RCC 7860 (cell line): ENCODE measurements at regions not wholly inside any gene's neighbourhood (a gene's known extent, or its start where the extent isn't known, plus 50 kb on each side); places are given as distances from the start of the nearest gene placed in this dataset.

Experiments
- DNase-seq: peaks from one replicate; pipeline ENCODE4 v3.0.0-alpha.2; 2015; ENCODE audit warnings: low spot score
- FAIRE-seq: peaks from 2 replicates; lab custom pipeline; 2012; peaks lifted over from hg19 to GRCh38; lab: Jason Lieb, UNC

DNA sequence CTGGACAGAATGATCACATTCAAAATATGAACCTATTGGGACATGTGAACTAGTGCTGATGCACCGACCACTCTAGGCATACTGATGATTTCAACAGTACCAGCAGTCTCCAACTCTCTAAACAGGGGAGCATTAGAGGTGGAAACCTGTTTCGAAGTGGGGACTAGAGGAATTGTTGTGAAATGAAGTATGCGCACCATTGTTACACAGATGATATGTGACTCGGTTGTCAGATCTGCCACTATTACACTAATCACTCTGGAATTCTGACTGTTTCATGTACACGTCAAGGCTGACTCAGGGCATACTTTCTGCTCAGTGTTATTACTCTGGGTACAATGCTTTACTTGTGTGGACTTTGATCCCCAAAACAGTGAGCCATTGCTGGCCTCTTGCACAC, 198.2 kb upstream of the UBE2E2 start:
- DNase-seq (peak; percentile 91), FAIRE-seq (peak; percentile 84)

DNA sequence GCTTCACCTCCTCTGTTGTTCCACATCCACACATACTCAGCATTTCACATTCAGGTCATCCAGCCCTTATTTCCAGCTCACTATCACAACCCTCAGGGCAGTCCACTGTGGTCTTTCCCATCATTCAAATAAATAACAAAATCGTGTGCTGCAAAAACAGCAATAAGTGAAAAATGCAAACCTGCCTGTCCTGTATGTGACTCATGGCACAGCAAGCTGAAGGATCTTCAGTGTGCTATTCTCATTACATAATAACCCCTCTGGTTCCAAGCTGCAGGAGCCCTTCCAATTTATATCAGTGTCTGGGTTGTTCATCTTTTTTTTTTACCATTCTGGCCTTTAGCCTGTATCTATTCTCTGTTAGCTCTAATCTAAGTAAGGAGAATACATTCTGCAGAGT, 185.3 kb upstream of the UBE2E2 start:
- FAIRE-seq (no peak), DNase-seq (no peak)

DNA sequence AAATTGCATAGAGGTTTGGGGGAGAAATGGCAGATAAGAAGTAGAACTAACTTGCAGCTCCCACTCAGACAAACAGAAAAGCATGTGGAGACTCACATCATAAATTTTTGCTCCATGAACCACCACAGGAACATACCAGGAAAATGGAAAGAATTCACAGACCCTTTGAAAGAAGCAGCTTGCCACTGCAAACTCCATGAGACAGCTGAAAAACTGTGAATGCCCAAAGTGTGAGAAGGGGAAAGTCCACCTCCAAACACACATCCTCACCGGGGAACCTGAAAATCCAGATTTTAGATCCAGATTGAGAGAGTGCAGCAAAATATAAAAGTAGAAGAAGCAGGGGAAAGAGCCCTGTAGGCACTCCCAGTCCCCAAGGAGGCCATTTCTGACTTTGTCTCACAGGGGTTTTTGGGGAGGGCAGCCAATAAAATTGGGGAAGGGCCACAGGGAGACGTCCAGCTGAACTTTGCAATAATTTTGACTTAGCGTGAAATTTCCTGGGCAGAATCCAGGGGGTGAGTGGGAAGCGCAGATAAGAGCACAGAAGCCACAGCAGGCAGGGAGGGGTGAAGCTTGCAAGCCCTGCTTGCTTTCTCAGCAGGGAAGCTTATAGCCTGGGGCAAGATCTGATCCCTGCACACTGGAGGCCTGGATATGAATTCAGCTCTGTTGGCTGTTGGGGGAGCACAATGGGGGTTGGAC, 183.4 kb upstream of the UBE2E2 start:
- no peak for FAIRE-seq

DNA sequence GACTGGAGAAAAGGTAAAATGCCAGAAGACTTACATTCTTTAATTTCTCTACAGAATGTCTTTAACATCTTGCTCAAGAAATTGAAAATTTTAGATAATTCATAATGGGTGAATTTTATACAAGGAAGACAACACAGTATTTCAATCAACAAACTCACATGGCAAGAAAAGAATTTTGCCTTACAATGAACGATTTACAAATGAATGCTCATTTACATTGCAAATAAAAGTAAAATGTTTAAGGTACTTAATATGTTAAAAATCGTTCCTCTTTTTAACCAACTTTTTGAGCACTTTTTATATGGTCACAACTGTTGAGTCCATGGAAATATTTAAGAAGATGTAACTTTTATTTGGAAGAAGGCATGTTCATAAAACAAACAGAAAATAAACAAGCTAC, 174.8 kb upstream of the UBE2E2 start:
- no peak for FAIRE-seq
- no peak for DNase-seq

More for the DNA sequence above, 183.4 kb upstream of the UBE2E2 start:
- DNase-seq, result no peak

DNA sequence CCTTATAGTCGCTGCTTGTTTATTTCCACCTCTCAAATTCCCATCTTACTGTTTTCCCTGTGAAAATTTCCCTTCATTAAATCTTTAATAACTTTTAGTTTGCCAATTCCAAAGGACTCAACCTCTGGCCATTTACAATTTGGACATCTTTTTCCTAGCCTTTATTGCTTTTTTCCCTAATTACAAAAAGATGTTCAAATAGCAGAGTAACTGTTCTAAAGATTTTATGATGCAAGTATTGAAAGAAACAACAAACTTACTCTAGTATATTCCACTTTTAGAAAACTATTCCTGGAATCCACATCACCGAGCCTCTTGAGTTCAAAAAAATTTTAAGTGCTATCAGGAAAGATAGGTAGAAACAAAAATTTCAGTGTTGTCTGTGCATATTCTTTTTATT, 174.1 kb upstream of the UBE2E2 start:
- DNase-seq (no peak), FAIRE-seq (no peak)

DNA sequence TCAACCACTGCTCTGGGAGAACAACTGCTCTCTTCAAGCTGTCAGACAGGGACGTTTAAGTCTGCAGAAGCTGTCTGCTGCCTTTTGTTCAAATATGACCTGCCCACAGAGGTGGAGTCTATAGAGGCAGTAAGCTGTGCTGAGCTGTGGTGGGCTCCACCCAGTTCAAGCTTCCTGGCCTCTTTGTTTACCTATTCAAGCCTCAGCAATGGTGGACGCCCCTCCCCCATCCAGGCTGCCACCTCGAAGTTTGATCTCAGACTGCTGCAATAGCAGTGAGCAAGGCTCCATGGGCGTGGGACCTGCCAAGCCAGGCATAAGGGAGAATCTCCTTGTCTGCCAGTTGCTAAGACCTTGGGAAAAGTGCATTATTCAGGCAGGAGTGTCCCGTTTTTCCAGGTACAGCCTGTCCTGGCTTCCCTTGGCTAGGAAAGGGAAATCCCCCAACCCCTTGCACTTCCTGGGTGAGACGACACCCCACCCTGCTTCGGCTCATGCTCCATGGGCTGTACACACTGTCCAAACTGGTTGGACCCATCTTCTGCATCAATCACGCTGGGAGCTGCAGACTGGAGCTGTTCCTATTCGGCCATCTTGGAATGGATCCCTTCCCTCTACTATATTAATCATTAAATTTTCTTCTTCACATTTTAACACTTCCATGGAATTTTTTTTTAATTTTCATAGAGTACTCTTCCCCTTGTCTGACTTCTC, 167.0 kb upstream of the UBE2E2 start:
- no peak for FAIRE-seq
- DNase-seq, result no peak

DNA sequence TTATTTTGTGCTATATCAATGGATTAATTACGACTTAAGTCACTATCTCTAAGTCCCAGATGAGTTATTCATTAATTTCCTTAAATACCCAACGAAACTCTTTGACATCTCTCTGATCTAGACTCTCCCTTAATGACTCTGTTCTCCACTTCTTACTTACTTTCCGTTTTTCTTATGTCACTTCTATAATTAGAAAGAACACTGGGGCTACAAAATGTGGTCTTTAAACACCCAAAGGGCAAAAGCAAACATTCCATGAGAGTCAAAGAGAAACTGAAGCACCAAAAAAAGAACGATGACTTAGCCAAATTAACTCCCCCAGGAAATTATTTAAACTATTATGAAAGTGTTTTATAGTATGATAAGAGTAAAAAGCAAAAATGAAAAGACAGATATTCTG, 166.4 kb upstream of the UBE2E2 start:
- FAIRE-seq (no peak), DNase-seq (no peak)

DNA sequence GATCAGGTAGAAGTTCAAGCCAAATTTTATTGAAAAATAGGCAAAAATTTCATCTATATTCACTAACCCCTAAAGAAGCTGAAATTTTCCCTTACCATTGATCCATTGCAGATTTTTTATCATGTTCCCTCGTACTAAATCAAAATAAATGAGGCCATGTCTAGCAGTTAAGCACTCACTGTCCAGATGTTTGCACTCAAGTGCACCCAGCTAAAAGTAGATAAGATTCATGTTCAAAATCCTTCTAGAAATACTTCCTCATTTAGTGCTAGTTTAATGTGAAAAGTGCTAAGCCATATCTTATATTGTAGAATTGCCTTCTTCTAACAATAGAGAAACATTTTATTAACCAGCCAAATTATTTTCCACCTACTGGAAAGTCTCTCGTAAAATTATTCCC, 164.7 kb upstream of the UBE2E2 start:
- DNase-seq, result no peak
- no peak for FAIRE-seq

DNA sequence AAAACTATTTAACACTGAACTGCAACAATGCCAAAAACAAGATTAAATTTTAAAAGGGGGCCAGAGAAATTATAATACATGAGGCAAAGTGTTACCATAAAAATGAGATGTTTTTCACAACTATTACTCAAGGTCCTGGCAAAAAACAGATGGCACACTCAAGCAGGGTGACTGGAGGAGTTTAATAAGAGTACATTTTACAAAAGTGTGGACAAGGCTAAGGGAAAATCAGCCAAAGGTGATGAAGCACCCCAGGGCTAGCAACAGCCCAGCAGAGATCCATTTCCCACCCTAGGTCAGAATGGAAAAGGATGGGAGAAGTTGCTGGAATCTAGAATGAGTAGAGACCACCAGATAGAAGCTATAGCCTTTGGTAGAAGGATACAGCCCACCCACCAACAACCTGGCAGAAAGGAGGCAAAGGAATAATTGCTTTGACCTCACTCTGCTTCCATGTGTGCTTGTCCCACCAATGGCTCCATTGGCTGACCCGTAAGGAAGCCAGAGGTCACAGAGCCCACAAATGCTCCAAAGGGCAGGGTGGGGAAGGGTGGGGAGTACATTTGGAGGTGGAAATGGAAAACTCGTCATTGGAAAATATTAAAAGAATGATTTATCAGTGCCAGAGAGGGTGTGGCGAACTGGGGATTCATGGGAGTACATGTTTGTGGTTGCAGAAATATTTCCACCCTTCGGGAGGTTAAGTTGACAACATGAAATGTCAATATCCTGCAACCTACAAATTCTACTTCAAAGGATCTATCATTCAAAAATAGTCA, 161.0 kb upstream of the UBE2E2 start:
- FAIRE-seq, result no peak
- DNase-seq, result no peak

DNA sequence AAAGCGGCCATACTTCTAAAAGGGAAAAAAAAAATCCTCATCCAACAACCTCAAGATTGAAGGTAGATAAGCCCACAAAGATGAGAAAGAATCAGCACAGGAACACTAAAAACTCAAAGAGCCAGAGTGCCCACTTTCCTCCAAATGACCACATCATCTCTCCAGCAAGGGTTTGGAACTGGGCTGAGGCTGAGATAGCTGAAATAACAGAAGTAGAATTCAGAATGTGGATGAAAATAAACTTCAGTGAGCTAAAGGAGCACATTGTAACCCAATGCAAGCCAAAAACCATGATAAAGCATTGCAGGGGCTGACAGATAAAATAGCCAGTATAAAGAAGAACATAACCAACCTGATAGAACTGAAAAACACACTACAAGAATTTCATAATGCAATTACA, 158.7 kb upstream of the UBE2E2 start:
- DNase-seq (no peak), FAIRE-seq (no peak)

DNA sequence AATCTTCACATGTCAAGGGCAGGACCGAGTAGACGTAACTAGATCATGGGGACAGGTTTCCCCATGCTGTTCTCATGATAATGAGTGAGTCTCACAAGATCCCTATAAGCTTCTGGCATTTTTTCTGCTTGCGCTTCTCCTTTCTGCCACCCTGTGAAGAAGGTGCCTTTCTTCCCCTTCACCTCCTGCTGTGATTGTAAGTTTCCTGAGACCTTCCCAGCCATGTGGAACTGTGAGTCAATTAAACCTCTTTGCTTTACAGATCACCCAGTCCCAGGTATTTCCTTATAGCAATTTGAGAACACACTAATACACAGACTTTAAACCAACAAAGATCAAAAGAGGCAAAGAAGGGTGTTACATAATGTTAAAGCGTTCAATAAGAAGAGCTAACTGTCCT, 156.6 kb upstream of the UBE2E2 start:
- no peak for FAIRE-seq
- no peak for DNase-seq

DNA sequence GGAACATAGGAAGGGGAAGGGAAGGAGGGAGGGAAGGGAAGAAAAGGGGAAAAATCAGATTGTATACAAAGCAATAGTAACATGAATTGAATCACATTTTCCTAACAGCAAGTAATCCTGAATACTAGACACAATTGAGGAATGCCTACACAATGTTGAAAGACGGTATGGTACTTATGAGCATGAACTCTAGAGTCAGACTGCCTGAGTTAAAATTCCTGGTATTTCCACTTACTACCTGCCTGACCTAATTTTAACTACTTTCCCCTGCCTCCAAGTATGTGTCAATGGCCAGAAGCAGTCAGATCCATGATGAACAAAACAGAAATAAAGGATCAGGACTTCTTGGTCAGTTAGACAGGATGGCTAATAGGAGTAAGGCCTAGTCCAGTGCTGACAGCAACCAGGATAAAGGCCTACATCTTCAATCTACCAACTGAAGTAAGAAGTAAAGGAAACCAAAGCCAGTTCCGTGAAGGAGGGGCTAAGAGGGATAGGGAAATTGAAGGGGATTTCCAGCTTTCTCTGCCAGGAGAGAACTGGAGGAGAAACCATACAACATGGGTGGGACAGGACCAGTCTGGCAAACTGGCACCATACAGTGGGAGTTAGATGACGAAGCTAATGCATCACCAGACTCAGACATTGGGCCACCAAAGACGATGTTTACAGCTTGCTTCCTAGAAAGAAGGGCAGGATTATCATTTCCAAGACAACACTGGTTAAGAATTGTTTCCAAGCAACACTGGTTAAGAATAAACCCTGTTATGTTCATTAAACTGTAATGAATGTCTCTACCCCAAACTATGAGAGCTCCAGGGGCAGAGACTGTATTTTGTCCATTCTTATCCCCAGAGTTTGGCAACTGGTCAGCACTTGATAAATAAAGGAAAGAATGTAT, 151.6 kb upstream of the UBE2E2 start:
- FAIRE-seq, result no peak
- DNase-seq, result peak; percentile 25

DNA sequence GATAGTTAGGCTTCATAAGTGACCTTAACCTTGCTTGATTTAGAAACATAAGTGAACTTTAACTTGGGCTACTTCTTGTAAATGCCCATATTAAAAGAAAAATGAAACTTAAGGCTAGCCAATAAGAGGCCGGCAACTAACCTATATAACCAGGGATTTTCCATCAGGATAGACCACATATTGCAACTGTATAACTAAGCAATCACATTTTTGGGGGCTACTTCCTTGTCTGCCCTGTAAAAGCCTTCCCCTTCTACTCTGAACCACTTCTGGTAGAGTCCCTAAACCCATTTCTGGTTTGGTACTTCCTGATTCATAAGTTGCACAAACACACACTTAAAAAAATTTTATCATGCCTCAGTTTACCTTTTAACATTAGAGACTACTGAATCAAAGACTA, 150.9 kb upstream of the UBE2E2 start:
- FAIRE-seq, result no peak
- no peak for DNase-seq

DNA sequence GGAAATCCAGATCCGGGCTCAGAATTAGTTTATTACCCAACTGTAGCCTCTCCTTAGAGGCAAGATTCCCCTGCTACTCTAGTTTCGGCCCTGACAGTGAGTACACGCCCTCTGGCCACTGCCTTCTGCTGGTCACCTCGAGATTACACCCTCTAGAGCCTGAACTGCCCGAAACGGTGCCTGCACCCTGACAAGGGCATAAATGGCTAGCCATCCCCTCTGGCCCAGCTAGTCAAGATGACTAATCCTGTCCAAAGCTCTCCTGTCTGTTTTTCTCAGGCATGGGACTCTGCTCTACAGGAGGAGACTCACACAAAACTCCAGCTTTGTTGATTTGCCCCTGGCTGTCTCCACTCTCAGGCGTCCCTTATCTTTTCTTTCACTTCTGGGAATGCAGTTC, 150.5 kb upstream of the UBE2E2 start:
- DNase-seq, result no peak
- no peak for FAIRE-seq

DNA sequence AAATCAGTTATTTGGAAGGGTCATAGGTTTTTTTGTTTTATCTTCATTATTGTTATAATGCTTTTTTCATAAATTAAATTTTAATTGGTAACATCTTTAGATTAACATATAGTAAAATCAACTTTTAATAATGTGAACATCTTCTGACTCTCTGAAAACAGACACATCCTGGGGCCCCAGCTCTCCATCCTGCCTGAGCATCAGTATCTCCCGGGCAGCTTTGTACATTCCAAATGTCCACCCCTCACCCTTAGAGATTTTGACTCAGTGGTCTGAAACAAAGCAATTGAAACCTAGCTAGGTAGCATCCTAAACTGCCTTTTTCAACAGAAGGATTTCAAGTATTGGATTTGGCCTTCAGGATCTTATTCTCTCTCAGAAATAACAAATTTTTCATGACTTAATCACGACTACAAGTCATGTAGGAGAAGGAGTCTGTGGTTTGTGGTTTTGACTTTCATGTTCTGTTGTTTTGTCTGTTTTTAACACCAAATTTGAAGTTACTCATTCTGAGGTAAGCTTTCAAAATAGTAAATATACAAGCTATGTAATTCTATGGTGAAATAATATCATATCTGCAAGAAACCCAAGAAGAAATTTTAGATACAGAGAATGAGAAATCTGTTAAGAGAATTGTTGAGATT, 147.3 kb upstream of the UBE2E2 start:
- peak; percentile 93 for FAIRE-seq

DNA sequence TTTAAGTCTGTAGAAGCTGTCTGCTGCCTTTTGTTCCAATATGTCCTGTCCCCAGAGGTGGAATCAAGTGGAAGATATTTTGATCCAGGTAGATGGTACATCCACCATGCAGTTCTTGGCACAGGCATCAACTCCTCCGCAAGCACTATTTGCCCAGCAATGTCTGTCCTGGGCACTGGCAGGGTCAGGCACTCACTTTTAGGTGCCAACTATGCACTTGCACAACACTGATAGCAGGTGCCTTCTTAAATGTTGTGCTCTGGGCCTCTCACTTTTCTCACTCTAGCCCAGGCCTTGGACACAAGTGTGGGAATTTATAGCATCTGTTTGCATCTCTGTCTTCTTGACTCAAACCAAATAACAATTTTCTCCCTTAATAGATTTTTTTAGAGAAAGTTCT, 140.5 kb upstream of the UBE2E2 start:
- no peak for FAIRE-seq

More for the DNA sequence above, 147.3 kb upstream of the UBE2E2 start:
- peak; percentile 70 for DNase-seq

DNA sequence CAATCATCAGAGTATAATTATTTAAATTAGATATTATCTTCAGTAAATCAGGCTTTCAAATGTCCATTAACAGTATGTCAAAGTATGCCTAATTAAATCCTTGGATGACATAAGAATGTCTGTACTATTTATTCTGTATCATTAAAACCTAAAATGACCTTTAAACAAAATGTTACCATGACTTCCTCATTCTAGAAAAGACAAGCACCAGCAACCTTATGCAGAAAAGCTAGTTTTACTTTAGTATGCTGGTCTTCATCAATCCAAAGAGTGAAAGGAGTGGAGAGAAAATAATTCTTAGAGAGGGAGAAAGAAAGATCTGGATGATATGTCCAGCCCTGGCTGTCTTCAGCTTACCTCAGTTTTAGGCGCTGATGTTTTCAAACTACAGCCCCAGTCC, 140.1 kb upstream of the UBE2E2 start:
- FAIRE-seq (no peak), DNase-seq (no peak)

More for the DNA sequence above, 140.5 kb upstream of the UBE2E2 start:
- no peak for DNase-seq

DNA sequence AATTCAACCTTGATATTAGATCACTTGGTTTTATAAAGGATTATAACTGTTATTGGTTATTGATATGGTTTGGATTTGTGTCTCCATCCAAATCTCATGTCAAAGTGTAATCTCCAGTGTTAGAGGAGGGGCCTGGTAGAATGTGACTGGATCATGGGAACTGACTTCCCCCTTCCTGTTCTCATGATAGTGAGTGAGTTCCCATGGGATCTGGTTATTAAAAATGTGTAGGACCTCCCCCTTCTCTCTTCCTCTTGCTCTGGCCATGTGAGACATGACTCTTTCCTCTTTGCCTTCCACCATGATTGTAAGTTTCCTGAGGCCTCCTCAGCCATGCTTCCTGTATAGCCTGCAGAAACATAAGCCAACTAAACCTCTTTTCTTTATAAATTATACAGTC, 136.0 kb upstream of the UBE2E2 start:
- no peak for FAIRE-seq
- no peak for DNase-seq

DNA sequence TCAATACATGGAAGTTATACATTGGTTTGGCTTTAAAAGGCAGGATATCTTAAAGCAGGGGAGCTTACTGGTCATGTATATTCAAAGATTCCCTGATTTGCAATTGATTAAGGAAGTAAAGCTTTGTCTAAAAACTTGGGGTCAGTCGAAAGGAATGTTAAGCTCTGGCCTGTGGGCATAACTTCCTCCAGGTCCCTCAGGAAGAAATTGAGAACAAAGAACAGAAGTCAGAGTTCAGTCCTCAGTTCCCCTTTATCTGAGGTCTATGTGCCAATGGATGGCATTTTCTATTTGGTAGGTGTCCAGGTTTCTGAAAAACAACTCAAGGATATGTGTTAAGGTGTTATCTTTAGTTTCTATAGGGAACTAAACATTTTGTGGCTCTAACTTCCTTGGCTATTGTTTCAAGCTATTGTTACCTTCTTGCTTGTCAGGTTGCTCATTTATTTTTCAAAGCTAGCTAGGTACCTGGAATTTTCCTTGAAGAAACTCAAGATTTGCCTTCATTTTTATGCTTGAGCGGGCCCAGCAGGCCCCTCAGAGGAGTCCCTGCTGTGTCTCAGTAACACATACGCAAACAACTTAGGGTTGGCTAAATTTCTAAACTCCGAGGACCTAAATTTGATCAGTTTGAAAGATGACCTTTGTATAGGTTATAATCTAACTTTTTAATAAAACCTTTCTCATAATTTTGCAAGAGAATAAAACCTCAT, 135.0 kb upstream of the UBE2E2 start:
- DNase-seq (no peak), FAIRE-seq (no peak)

DNA sequence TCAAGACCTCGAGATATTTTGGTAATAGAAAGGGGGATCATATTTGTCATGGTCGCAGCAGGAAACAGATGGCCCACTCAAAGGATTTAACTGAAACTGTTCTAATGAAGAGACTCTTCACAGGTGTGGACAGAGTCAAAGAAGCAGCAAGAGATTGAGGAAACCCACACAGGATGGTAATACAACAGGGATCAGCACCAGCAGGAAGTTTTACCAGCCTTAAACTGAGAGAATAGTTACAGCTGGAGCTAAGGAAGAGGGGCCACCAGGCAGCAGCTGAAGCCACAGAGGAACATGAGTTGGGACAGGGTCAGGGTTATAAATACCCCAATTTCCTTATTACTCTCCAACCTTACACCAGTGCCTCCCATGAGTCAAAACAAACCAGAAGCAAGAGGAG, 131.8 kb upstream of the UBE2E2 start:
- no peak for DNase-seq
- no peak for FAIRE-seq
